GM18498 (cell line): ENCODE measurements at regions not wholly inside any gene's neighbourhood (a gene's known extent, or its start where the extent isn't known, plus 50 kb on each side); places are given as distances from the start of the nearest gene placed in this dataset.
"Not testable (repeated sequence)": the region's sequence is repeated elsewhere in the genome, so short reads cannot be mapped to it uniquely, and the experiment has no call there.

ENCODE experiments used
- ATAC-seq: cut with Tn5 transposase; IDR thresholded peaks from one replicate; pipeline ENCODE4 v1.9.1; 2021; ENCODE audit warnings: mild to moderate bottlenecking, moderate library complexity; ENCODE audit not compliant: unreplicated experiment

DNA sequence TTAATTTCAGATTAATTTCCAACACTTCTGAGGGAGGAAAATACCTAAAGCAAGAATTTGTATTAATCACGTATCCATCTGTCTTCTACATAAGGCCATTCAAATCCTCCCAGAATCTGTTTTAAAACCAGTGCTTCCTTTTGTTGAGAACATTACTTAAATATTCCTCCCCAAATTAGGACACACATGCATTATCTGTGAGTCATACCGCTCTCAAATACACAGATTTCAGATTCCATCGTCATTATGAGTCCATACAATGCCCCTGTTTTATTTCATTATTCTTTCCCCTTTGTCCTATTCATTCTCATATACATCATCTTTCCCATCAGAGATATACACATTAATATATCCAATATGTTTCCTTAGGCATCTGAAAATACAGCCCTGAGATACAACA is 57.3 kb upstream of the PRSS12 start:
- ATAC-seq, result no peak

DNA sequence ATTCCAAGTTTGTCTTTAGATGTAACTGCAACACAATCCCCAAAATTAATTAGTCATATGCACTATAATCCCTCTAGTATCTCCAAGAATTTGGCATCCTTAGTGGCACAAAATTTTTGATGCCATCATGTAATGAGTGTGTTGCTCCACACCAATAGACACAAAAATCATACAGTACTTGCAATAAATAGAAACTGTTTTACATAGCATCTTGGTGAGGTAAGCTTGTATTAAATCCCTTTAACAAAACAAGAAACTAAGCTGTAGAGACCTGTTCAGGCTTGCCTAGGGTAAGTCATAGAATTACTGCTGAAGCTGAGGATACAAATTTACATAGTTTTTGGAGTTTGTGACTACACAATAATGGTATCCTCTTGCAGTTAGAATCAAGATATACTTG is 64.5 kb upstream of the PRSS12 start:
- peak; percentile 78 for ATAC-seq

DNA sequence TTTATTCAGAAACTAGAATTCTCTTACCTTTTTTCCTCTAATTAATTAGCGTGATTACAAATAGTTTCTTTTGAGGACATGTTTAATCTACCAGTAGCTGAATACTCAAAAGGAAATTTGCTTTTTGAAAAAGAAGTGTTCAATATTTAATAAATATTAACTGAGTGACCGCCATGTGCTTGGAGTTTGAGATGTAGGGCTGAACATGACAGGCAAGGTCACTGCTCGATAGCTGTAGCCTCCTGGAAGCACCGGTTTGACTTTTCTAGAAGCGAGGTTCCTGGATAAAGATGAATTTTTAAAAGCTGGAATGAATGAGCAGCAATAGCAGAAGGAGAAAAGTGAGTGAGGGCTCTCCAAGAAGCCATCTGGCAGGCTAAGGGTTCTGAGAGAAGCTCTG is 65.0 kb upstream of the PRSS12 start:
- ATAC-seq, result not testable (repeated sequence)

- not testable (repeated sequence) for ATAC-seq
Observed at GRCh38 chr4:118418396-118418795, 65.6 kb upstream of the PRSS12 start.

DNA sequence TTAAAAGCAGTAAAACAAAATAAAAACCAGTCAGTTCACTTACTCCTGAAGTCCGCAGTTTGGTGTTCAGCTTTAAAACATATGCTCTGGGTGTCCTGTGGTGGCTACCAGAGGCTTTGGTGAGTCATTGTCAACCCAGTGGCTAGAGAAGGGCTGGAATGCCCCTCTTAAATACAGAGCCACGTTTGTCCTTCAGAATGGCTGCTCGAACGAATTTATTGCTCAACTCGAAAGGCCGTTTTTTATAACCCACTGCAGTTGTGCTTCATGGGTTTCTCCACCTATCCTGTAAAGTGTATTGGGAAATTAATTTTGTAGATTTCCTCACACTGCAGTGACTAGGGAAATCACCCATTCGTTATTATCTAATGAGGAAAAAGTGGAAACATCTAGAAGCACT is 66.8 kb upstream of the PRSS12 start:
- not testable (repeated sequence) for ATAC-seq

GRCh38 chr4:118424062-118424461 is 71.3 kb upstream of the PRSS12 start:
- not testable (repeated sequence) for ATAC-seq

DNA sequence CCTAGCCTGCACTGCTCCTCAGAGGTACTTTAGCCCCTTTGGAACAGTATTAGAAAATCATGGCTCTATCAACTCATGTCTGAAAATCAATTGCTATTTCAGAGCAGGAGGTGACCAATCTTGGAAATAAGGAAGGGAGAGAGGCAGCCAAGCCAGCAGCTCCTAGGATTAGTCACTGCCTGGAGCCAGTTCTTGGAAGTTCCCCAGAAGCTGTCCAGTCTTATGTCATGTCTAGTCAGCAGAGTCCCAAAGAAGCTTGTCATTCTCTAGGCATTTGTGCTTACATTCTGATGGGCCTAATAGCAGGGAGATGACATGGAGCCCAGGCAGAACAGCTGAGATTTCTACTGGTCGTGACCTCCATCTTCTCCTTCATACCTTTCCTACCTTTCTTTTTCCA is 76.1 kb upstream of the PRSS12 start:
- not testable (repeated sequence) for ATAC-seq

DNA sequence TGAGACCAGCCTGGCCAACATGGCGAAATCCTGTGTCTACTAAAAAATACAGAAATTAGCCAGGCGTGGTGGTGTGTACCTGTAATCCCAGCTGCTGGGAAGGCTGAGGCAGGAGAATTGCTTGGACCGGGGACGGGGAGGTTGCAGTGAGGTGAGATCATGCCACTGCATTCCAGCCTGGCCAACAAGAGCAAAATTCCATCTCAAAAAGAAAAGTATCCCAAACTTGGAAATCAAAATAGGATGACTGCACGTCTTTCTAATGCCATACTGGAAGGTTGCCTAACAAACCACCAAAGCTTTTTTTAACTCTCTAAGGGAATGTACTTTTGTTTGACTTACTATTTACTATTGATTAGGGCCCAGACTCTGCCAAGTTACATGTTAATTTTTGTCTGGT is 79.6 kb upstream of the PRSS12 start:
- not testable (repeated sequence) for ATAC-seq

GRCh38 chr4:118433612-118434375 is 81.0 kb upstream of the PRSS12 start:
- not testable (repeated sequence) for ATAC-seq

DNA sequence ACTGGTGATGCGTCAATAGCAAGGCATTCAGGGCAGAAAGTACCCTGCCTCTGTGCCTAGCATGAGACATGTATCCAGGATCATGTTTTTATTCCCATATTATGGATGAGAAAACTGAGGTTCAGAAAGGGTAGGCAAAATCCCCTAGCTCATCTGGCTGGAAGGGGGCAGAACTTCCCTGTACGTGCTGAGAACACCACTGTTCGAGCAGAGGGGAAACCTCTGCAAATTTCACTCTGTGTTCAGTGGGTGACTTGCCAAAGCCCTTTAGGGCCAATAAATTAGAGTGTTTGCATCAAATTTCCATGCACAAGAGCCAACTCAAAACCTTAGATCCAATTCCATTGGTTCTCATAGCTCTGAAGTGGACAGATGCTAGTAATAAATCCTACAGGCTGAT is 82.6 kb upstream of the PRSS12 start:
- not testable (repeated sequence) for ATAC-seq

DNA sequence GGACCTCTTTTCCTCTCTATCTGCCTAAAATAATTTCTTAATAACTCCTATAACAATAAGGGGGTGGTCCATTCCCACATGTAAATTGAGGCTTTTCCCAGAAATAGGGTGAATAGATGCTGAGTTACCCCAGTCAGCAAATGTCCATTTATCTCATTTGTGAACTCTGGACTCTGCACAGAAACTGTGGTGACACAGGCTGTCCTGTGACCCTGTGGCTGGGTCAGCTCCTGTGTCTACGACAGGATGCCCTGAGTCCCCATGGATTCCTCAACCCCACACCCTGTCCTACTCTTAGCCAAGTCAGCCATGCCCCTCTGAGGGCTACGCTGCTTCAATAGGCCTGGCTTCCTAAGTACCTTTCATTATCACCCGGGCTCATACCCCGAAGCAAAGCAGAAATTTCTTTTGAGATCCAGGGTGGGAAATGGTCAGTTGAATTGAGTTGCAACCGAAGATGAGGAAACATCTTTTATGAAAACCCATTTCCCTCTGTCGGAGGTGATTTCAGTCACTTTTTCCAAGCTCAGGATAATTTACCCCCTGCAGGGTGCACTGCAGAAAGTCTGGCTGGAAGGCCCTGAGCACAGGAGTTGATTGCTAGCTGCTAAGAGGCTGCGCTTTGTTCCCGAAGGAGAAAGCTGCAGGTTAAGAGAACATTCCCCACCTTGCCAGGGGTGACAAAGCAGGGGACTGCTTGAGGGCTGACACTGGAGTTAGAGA is 89.5 kb upstream of the PRSS12 start:
- not testable (repeated sequence) for ATAC-seq

DNA sequence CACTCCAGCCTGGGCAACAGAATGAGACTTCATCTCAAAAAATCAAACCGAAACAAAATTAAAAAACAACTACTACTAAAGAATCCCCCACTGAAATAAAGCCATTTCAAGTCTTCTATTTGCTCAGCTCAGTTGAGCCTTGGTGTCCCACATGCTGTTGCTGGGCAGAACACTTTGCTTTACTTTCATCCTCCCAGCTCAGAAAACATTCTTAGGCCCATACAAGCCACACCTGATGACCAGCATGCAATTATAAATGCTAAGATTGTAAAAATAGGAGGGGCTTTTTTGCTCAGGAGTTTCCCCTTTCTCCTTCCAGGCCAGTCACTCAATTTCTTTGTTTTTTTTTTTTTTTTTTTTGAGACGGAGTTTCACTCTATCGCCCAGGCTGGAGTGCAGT is 94.6 kb upstream of the PRSS12 start:
- ATAC-seq, result not testable (repeated sequence)

GRCh38 chr4:118454857-118455256 is 102.1 kb upstream of the PRSS12 start:
- ATAC-seq, result not testable (repeated sequence)

- not testable (repeated sequence) for ATAC-seq
Observed at GRCh38 chr4:118461435-118461834, 108.6 kb upstream of the PRSS12 start.

DNA sequence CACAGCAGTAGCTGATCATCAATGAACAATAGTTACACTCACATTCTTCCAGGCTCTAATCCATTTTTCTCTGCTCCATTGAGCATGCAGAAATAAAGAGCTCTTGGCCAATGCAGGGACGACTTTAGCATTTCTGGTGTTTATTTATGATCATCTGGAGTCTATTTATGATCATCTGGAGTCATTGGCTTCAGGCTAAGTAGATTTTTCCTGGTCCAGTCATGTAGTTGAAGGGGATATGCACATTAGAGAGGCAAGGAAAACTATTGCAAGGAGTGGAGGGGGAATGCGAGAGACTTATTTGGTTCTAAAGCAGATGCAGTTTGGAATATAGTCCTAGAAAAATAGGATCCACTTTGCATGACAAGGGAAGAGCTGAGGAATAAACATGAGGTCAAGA is 113.0 kb upstream of the PRSS12 start:
- not testable (repeated sequence) for ATAC-seq

DNA sequence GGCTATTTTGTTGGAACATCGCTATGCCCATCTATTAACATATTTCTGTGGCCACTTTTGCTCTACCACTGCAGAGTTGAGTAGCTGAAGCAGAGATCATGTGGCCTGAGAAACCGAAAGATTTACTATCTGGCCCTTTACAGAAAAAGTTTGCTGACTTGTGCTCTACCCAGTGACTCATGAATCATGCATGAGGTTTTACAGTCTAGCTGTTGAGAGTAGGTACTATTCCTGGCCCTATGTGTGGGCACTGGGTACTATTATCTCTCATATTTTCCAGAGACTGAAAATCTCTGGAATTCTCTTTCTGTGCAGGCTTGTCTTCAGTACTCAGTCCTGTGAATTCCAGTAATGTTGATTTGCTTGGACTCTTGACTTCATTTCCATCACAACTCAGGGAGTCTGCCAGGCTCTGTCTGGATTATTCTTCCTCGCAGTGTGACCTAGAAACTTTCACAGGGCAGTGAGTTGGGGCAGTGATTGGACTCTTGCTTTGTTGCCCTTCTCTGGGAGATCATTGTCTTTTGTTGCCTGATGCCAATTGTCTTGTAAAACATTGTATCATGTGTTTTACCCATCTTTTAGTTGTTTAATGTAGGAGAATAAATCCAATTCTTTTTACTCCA is 121.3 kb upstream of the PRSS12 start:
- ATAC-seq, result not testable (repeated sequence)

GRCh38 chr4:118474771-118475170 is 122.0 kb upstream of the PRSS12 start:
- not testable (repeated sequence) for ATAC-seq

DNA sequence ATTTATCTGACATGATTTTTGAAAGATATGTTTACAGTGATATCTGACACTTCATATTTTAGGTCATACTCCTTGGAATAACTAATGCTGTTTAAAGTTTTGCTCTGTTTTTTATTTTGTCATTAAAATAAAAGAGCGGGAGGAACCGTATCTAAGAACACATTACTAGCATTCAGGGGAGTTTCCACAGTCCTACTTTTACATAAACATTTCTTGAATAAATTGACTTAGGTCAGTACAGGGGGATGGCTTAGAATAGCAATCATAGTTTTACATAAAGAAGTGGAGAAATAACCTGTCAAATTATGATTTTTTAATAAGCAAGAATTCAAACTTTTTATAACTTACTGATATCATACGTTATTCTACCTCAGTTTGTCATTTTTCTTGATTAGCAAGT is 123.1 kb upstream of the PRSS12 start:
- not testable (repeated sequence) for ATAC-seq

DNA sequence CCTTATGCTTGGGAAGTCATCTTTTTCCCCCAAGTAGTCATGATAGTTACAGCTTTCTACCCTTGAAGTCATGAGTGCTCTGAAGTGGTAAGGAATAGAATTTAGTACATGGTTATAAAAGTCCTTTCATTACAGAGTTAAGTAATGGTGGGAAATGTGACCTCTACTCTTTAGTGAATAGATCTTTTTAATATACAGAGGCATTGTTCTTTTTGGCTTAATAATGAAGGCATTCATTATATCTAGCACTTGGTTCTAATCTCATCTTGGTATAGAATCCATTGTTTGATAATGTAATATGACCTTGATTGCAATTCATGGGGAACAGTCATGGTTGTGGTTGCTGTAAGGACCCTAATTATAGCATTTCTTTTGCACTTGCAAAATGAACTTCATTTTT is 125.0 kb upstream of the PRSS12 start:
- ATAC-seq, result not testable (repeated sequence)

DNA sequence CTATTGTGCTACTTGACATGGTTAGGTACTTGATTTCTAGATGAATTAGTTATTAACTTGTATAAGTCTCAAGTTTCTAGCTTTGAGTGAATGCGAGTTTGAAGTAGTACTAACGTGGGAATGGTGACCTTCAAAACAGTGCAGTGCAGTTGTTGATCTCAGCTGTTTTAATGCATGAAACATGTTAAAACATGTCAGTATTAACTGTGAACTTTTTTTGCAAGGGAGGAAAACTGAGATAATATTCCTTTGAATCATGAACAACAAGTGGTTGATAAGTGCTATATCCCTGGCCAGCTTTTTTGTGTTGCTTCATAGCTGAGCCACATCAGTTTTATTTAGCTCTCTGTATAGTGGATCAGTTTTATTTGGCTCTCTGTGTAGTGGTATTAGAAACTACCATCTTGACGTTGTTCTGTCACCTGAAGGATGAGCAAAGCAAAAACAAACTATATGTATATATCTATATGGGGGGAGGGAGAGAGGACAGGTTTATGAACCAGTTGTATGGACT is 133.1 kb upstream of the PRSS12 start:
- not testable (repeated sequence) for ATAC-seq

GRCh38 chr4:118492963-118493362 is 140.2 kb upstream of the PRSS12 start:
- ATAC-seq, result not testable (repeated sequence)
